BE2C (cell line): ENCODE measurements at regions not wholly inside any gene's neighbourhood (a gene's known extent, or its start where the extent isn't known, plus 50 kb on each side); places are given as distances from the start of the nearest gene placed in this dataset.

Experiments used
- DNase-seq: peaks from one replicate; pipeline ENCODE4 v3.0.0-alpha.2; 2020
- H3K27me3 ChIP-seq: fragments of 250-450 bp; sonication (Bioruptor Pico); 2 replicates; pipeline ENCODE4 v1.5.1; 2020; ENCODE audit warnings: mild to moderate bottlenecking
- H3K36me3 ChIP-seq: fragments of 250-450 bp; sonication (Bioruptor Pico); 2 replicates; pipeline ENCODE4 v1.5.1; 2020; ENCODE audit warnings: mild to moderate bottlenecking
- H3K4me1 ChIP-seq: fragments of 250-450 bp; sonication (Bioruptor Pico); 2 replicates; pipeline ENCODE4 v1.5.1; 2020
- H3K4me3 ChIP-seq: 2 replicates; pipeline ENCODE4 v1.5.1; 2011; ENCODE audit warnings: low read depth, low read length
- H3K9me3 ChIP-seq: fragments of 250-450 bp; sonication (Bioruptor Pico); 2 replicates; pipeline ENCODE4 v1.5.1; 2020
- TF ChIP-seq, protein P1 (sequence below): IDR thresholded peaks from 2 replicates; pipeline ENCODE4 v1.5.1; 2012; ENCODE audit warnings: mild to moderate bottlenecking, low read depth, low read length

DNA sequence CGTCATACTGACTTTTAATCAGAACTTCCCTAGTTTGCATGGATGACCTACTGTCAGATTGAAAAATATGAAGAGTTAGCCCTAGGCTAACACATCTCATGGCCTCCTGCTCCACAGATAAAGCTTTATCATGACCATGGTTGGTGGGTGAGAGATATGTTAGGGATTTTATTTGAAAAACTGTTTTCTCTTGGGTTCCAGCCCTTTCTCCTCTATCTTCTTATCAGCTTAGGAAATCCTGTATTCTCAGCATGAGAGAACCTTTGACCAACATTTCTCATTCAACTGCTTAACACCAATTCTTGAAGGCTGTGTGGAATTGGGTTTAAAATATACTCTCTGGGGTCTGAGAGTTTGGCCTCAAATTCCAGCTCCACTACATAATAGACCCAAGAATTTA lies 1407.0 kb upstream of the CELF4 start:
- Histone ChIP-seq H3K4me3 (no peak overlapping the region), H3K27me3 (no peaks in the 10 kb centered on the region), H3K36me3 (no peaks in the 10 kb centered on the region), H3K4me1 (no peaks in the 10 kb centered on the region), H3K9me3 (no peaks in the 10 kb centered on the region)
- TF ChIP-seq, protein P1, sequence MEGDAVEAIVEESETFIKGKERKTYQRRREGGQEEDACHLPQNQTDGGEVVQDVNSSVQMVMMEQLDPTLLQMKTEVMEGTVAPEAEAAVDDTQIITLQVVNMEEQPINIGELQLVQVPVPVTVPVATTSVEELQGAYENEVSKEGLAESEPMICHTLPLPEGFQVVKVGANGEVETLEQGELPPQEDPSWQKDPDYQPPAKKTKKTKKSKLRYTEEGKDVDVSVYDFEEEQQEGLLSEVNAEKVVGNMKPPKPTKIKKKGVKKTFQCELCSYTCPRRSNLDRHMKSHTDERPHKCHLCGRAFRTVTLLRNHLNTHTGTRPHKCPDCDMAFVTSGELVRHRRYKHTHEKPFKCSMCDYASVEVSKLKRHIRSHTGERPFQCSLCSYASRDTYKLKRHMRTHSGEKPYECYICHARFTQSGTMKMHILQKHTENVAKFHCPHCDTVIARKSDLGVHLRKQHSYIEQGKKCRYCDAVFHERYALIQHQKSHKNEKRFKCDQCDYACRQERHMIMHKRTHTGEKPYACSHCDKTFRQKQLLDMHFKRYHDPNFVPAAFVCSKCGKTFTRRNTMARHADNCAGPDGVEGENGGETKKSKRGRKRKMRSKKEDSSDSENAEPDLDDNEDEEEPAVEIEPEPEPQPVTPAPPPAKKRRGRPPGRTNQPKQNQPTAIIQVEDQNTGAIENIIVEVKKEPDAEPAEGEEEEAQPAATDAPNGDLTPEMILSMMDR: no peak
- no peak for DNase-seq

DNA sequence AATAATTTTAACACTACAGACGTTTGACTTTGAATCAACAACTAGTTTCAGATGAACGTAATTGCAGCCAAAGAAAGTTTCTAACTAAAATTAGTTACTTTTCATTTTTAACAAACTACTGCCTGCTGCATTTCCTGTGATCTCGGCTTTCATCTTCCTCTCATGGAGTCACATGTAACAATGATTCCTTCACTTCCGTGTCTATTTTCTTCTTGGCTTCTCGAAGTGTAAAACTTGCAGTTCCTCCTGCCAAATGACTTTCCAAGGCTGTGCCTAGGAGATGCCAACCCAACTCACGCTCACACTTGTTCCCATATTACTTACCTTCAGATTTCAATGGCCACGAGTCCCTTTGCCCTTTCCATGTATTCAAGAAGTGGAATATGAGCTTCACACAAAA lies 1406.3 kb upstream of the CELF4 start:
- Histone ChIP-seq H3K27me3 (no peaks in the 10 kb centered on the region), H3K4me1 (no peaks in the 10 kb centered on the region), H3K4me3 (no peak overlapping the region), H3K9me3 (no peaks in the 10 kb centered on the region), H3K36me3 (no peaks in the 10 kb centered on the region)
- DNase-seq: no peak
- TF ChIP-seq, protein P1: no peak

DNA sequence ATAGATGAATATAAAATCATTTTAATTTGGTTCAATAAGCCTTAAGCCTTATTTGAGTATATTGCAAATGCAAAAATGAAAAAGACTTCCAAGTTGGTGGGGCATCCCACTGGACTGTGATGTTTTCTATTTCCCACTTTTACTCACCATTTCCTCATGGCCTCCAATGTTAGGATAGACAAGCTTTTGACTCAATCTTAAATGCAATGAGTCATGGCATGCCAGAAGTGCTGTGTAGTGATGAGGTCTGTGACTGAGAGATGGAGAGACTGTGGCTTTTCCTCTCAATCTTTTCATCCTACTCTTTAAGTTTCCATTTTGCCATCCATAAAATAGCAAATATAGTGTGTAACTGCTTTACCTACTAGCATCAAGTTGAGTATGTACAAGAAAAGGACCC lies 1401.2 kb upstream of the CELF4 start:
- H3K4me1 ChIP-seq: no peaks in the 10 kb centered on the region
- no peaks in the 10 kb centered on the region for H3K36me3 ChIP-seq
- H3K9me3 ChIP-seq: no peaks in the 10 kb centered on the region
- DNase-seq: no peak
- TF ChIP-seq, protein P1: no peak
- H3K27me3 ChIP-seq: no peaks in the 10 kb centered on the region
- no peak overlapping the region for H3K4me3 ChIP-seq

DNA sequence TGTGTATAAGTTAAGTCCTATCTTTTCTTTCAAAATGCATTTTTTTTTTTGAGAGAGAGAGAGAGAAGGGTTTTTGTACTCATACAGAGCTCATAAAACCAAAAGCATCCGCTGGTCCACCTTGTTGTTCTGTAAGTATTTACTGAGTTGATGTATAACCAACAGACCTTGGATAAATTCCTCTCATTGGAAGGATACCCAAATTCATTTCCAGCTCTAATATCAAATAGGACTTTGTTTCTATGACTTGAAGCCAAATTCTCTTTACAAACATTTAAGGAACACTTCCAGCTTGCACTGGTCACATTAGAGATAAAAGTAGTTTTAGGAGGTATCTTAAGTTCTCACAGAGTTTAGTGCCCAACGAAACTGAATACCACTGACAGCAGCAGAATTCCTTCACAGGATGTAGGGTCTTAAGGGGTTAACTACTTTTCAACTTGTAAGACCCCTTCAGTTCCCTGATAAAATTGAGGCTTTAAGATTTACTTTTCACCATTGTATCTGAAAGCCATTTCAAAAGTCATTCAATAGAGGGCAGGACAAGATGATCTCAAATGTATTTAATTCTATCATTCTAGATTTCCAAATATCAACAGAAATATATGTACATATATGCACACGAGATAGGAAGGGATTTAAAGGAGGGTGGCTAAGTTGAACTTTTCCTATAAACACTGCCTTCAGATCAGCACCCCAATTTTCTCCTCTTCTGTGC lies 1398.5 kb upstream of the CELF4 start:
- Histone ChIP-seq H3K4me3 (no peak overlapping the region), H3K27me3 (no peaks in the 10 kb centered on the region), H3K36me3 (no peaks in the 10 kb centered on the region), H3K9me3 (no peaks in the 10 kb centered on the region), H3K4me1 (no peaks in the 10 kb centered on the region)
- TF ChIP-seq, protein P1: no peak
- DNase-seq: no peak

DNA sequence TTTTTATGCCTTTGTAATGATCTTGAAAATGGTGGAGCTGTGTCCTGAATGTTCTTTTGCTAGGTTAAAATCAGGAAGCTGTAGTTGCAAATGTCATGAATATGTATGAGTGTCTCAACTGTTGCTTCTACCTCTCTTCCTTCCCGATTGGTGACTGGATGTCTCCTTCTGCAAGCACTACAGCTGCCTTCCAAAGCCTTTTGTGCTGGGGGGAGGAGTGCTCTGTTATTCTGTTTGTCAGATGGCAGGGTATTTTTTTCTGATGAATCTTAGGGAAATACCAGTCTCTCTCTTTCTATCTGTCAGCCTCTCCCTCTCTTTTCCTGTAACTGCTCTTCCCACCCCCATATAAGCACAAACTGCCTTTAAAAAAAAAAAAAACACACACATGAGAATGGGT lies 1396.3 kb upstream of the CELF4 start:
- H3K27me3 ChIP-seq: no peaks in the 10 kb centered on the region
- no peak overlapping the region for H3K4me3 ChIP-seq
- H3K36me3 ChIP-seq: no peaks in the 10 kb centered on the region
- DNase-seq: no peak
- TF ChIP-seq, protein P1: no peak
- no peaks in the 10 kb centered on the region for H3K4me1 ChIP-seq
- no peaks in the 10 kb centered on the region for H3K9me3 ChIP-seq

DNA sequence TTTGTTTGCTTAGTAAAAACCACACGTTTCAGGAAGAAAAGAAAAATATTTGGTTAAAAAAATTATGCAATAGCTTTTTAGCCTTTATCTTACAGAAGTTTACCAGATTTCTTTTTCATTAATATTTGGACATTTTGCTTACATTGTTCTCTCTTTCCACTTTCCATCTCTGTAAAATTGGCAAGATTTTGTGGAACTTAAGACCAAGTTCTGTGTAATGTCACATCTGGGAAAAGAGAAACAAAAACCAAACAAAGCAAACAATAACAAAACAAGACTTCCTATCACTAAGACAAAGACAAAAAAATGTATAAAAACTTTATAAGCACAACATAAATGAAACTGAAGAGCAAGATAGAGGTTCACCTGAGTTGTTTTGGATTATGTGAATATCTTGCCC lies 1392.1 kb upstream of the CELF4 start:
- TF ChIP-seq, protein P1: no peak
- Histone ChIP-seq H3K27me3 (no peaks in the 10 kb centered on the region), H3K4me1 (no peaks in the 10 kb centered on the region), H3K36me3 (no peaks in the 10 kb centered on the region), H3K9me3 (no peaks in the 10 kb centered on the region), H3K4me3 (no peak overlapping the region)
- DNase-seq: no peak
